ENCODE measurements at regions not wholly inside any gene's neighbourhood (a gene's known extent, or its start where the extent isn't known, plus 50 kb on each side); places are given as distances from the start of the nearest gene placed in this dataset.

- TF ChIP-seq, protein P1, sequence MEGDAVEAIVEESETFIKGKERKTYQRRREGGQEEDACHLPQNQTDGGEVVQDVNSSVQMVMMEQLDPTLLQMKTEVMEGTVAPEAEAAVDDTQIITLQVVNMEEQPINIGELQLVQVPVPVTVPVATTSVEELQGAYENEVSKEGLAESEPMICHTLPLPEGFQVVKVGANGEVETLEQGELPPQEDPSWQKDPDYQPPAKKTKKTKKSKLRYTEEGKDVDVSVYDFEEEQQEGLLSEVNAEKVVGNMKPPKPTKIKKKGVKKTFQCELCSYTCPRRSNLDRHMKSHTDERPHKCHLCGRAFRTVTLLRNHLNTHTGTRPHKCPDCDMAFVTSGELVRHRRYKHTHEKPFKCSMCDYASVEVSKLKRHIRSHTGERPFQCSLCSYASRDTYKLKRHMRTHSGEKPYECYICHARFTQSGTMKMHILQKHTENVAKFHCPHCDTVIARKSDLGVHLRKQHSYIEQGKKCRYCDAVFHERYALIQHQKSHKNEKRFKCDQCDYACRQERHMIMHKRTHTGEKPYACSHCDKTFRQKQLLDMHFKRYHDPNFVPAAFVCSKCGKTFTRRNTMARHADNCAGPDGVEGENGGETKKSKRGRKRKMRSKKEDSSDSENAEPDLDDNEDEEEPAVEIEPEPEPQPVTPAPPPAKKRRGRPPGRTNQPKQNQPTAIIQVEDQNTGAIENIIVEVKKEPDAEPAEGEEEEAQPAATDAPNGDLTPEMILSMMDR (IDR thresholded peaks at IDR 0.05) = no peak
- TF ChIP-seq POLR2A (IDR thresholded peaks at IDR 0.05) = no peak
Measured at GRCh38 chr2:16063955-16064633, 123.7 kb downstream of the MYCN start.
